ENCODE measurements at regions not wholly inside any gene's neighbourhood (a gene's known extent, or its start where the extent isn't known, plus 50 kb on each side); places are given as distances from the start of the nearest gene placed in this dataset.

DNA sequence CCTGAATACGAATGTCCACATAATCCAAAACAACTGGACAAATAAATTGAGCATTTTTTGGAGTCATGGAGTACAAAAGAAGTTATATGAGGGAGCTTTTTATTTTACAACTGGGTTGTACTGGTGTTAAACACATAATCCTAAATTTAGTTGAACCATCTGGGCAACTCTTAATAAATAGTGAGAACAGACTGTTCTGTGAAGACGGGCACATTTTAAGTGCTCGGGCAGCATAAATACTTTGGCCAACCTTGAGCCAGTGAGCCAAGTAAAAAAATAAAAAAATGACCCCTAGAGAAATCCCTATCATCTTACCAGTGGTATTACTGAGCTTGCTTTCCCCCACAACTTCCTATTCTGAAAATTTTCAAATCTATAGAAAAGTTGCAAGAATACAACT is 50.9 kb upstream of the PSME4 start:
- H4K8ac ChIP-seq (ENCODE audit: low read depth, low read length) = no peak overlapping the region
- no peaks in the 10 kb centered on the region for H3K79me1 ChIP-seq (ENCODE audit: low read length)
- H3K79me2 ChIP-seq (ENCODE audit: control insufficient read depth, insufficient read depth, low read length) = no peaks in the 10 kb centered on the region

DNA sequence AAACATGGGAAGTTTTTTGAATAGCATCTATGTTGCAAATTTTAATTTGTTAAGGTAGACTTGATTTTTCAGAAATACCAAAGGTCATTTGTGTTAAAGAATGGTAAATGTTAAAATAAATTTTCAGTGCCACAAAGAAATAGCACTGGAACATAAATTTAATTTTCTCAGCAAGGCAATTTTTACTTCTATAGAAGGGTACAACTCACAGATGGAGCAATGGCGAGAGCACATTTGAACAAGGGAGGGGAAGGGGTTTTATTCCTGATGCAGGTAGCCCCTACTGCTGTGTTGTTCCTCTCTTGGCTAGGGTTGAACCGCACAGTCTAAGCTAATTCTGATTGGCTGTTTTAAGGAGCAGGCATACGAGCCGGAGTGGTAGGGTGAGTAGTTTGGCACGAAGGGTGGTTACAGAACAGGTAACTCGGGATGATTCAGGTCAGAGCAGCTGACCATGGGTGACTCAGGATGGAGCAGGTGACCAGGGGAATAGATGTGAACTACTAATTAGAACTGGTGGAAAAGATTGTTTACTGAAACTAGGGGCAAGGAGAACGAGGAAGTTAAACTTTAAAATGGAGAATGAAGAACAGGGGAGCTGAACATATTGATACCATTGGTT is 50.1 kb upstream of the PSME4 start:
- Histone ChIP-seq H3K79me1 (ENCODE audit: low read length) (no peaks in the 10 kb centered on the region), H3K36me3 (ENCODE audit: control insufficient read depth, insufficient read depth, low read length) (no peaks in the 10 kb centered on the region), H3K18ac (ENCODE audit: low read length) (no peak overlapping the region), H3K27ac (ENCODE audit: low read depth, low read length) (no peak overlapping the region), H3K9ac (ENCODE audit: low read length) (no peak overlapping the region), H3K56ac (ENCODE audit: low read length) (no peak overlapping the region), H2AK5ac (ENCODE audit: low read length) (no peak overlapping the region), H3K23ac (ENCODE audit: low read length) (no peak overlapping the region), H2BK120ac (ENCODE audit: low read depth, low read length) (no peak overlapping the region), H4K5ac (ENCODE audit: low read length) (no peak overlapping the region), H2BK15ac (replicated peaks; ENCODE audit: low read depth) (no peak overlapping the region), H3K79me2 (ENCODE audit: control insufficient read depth, insufficient read depth, low read length) (no peaks in the 10 kb centered on the region), H3K27me3 (ENCODE audit: insufficient read depth, low read length, poor library complexity) (no peaks in the 10 kb centered on the region), H3K4me1 (ENCODE audit: control insufficient read depth, low read depth, low read length) (no peaks in the 10 kb centered on the region), H3K4ac (ENCODE audit: low read depth, low read length) (no peak overlapping the region), H4K8ac (ENCODE audit: low read depth, low read length) (no peak overlapping the region), H2BK5ac (ENCODE audit: low read length) (no peak overlapping the region), H3K4me2 (ENCODE audit: low read length) (no peak overlapping the region), H3K4me3 (ENCODE audit: low read length) (no peak overlapping the region)
- DNase-seq = no peak
- WGBS (ENCODE audit: extremely low coverage, insufficient coverage, low lambda C conversion rate) = no CpG with 5 or more reads among the region's 7 CpGs

More for the DNA sequence above, 50.9 kb upstream of the PSME4 start:
- Histone ChIP-seq H3K9ac (ENCODE audit: low read length) (no peak overlapping the region), H3K23ac (ENCODE audit: low read length) (no peak overlapping the region), H3K4ac (ENCODE audit: low read depth, low read length) (no peak overlapping the region), H3K27me3 (ENCODE audit: insufficient read depth, low read length, poor library complexity) (no peaks in the 10 kb centered on the region), H4K5ac (ENCODE audit: low read length) (no peak overlapping the region), H3K56ac (ENCODE audit: low read length) (no peak overlapping the region), H2BK120ac (ENCODE audit: low read depth, low read length) (no peak overlapping the region), H2AK5ac (ENCODE audit: low read length) (no peak overlapping the region), H3K4me1 (ENCODE audit: control insufficient read depth, low read depth, low read length) (no peaks in the 10 kb centered on the region), H3K36me3 (ENCODE audit: control insufficient read depth, insufficient read depth, low read length) (no peaks in the 10 kb centered on the region), H3K18ac (ENCODE audit: low read length) (no peak overlapping the region), H2BK5ac (ENCODE audit: low read length) (no peak overlapping the region), H3K4me2 (ENCODE audit: low read length) (no peak overlapping the region), H2BK15ac (replicated peaks; ENCODE audit: low read depth) (no peak overlapping the region), H3K27ac (ENCODE audit: low read depth, low read length) (no peak overlapping the region), H3K4me3 (ENCODE audit: low read length) (no peak overlapping the region)
- no peak for DNase-seq
- no CpG with 5 or more reads among the region's 3 CpGs for WGBS (ENCODE audit: extremely low coverage, insufficient coverage, low lambda C conversion rate)

Data from mesendoderm (in vitro differentiated cells).